GM18498 (cell line): ENCODE measurements at regions not wholly inside any gene's neighbourhood (a gene's known extent, or its start where the extent isn't known, plus 50 kb on each side); places are given as distances from the start of the nearest gene placed in this dataset.

Experiments used
- ATAC-seq: cut with Tn5 transposase; IDR thresholded peaks from one replicate; pipeline ENCODE4 v1.9.1; 2021; ENCODE audit warnings: mild to moderate bottlenecking, moderate library complexity; ENCODE audit not compliant: unreplicated experiment

- ATAC-seq, result no peak
Measured at GRCh38 chr11:43602670-43603069, 77.9 kb upstream of the HSD17B12 start.

GRCh38 chr11:43614214-43614613, 66.3 kb upstream of the HSD17B12 start:
- no peak for ATAC-seq

GRCh38 chr11:43619863-43620505, 60.6 kb upstream of the HSD17B12 start:
- ATAC-seq, result no peak

GRCh38 chr11:43626798-43627197, 53.7 kb upstream of the HSD17B12 start:
- no peak for ATAC-seq
